ENCODE measurements at regions not wholly inside any gene's neighbourhood (a gene's known extent, or its start where the extent isn't known, plus 50 kb on each side); places are given as distances from the start of the nearest gene placed in this dataset.

DNA sequence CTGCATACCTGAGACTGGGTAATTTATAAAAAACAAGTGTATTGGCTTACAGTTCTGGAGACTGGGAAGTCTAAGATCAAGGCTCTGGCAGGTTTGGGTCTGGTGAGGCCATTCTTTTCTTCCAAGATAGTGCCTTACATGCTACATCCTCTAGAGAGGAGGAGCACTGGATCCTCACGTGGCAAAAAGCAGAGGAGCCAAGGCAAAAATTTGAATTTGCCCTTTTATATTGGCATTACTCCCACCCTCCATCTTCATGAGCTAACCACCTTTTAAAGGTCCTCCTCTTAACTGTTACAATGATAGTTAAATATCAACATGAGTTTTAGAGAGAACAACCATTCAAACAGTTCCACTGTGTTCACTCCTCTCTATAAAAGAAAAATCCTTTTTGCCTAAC, 286.3 kb upstream of the SEL1L start:
- TF ChIP-seq, protein P1, sequence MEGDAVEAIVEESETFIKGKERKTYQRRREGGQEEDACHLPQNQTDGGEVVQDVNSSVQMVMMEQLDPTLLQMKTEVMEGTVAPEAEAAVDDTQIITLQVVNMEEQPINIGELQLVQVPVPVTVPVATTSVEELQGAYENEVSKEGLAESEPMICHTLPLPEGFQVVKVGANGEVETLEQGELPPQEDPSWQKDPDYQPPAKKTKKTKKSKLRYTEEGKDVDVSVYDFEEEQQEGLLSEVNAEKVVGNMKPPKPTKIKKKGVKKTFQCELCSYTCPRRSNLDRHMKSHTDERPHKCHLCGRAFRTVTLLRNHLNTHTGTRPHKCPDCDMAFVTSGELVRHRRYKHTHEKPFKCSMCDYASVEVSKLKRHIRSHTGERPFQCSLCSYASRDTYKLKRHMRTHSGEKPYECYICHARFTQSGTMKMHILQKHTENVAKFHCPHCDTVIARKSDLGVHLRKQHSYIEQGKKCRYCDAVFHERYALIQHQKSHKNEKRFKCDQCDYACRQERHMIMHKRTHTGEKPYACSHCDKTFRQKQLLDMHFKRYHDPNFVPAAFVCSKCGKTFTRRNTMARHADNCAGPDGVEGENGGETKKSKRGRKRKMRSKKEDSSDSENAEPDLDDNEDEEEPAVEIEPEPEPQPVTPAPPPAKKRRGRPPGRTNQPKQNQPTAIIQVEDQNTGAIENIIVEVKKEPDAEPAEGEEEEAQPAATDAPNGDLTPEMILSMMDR (IDR thresholded peaks at IDR 0.05; ENCODE audit: borderline replicate concordance, extremely low read depth, low read length, poor library complexity, severe bottlenecking), result no peak
- no peak for TF ChIP-seq EZH2 (IDR thresholded peaks at IDR 0.05; ENCODE audit: borderline replicate concordance, low read depth, low read length, severe bottlenecking)

All from DND-41 (cell line).